Cardiac fibroblast (primary cell): ENCODE measurements at regions not wholly inside any gene's neighbourhood (a gene's known extent, or its start where the extent isn't known, plus 50 kb on each side); places are given as distances from the start of the nearest gene placed in this dataset.

Source experiments
- DNase-seq, 2 donors: peaks; one replicate each; pipeline versions ENCODE4 v3.0.0 to v3.0.0-alpha.2; 2010; ENCODE audit warnings: low read depth in 2 of 2
- H3K4me3 ChIP-seq, 2 donors: replicated peaks in 1 of 2; 1 replicate in 1 of 2; 2 replicates in 1 of 2; pipeline ENCODE4 v1.5.1; 2011; ENCODE audit warnings: low read depth in 2 of 2, low read length in 2 of 2, mild to moderate bottlenecking in 2 of 2, moderate library complexity in 1 of 2
- CTCF ChIP-seq: IDR thresholded peaks from one replicate; pipeline ENCODE4 v1.5.1; 2011; ENCODE audit warnings: low read depth, mild to moderate bottlenecking, low read length, inconsistent platforms

- peak; percentile 41 for TF ChIP-seq CTCF
- DNase-seq: peak; percentile 1 to 30
- H3K4me3 ChIP-seq: no peak overlapping the region
Observed at GRCh38 chr13:72255908-72256307, 388.9 kb upstream of the DACH1 start.

GRCh38 chr13:72253754-72254153 is 386.8 kb upstream of the DACH1 start:
- H3K4me3 ChIP-seq: no peak overlapping the region
- no peak for DNase-seq
- no peak for TF ChIP-seq CTCF

- H3K4me3 ChIP-seq: no peak overlapping the region
- peak in 1 of 2 donors; percentile 2 for DNase-seq
- TF ChIP-seq CTCF: no peak
Observed at GRCh38 chr13:72246396-72246795, 379.4 kb upstream of the DACH1 start.

GRCh38 chr13:72244788-72245187 is 377.8 kb upstream of the DACH1 start:
- no peak for TF ChIP-seq CTCF
- no peak overlapping the region for H3K4me3 ChIP-seq
- DNase-seq: no peak

GRCh38 chr13:72230131-72230530 is 363.1 kb upstream of the DACH1 start:
- no peak overlapping the region for H3K4me3 ChIP-seq
- DNase-seq: no peak
- no peak for TF ChIP-seq CTCF

- DNase-seq: no peak
- H3K4me3 ChIP-seq: no peak overlapping the region
- TF ChIP-seq CTCF: no peak
Observed at GRCh38 chr13:72229067-72229466, 362.1 kb upstream of the DACH1 start.

GRCh38 chr13:72221276-72221962 is 354.4 kb upstream of the DACH1 start:
- DNase-seq: peak; percentile 2 to 9
- no peak overlapping the region for H3K4me3 ChIP-seq
- peak; percentile 62 for TF ChIP-seq CTCF
